Mesenchymal stem cell (in vitro differentiated cells and primary cell): ENCODE measurements at regions not wholly inside any gene's neighbourhood (a gene's known extent, or its start where the extent isn't known, plus 50 kb on each side); places are given as distances from the start of the nearest gene placed in this dataset.
"Not testable (repeated sequence)": the region's sequence is repeated elsewhere in the genome, so short reads cannot be mapped to it uniquely, and the experiment has no call there.

Source experiments
- DNase-seq: peaks from one replicate; pipeline ENCODE4 v3.0.0-alpha.2; 2013
- H2AFZ ChIP-seq: one replicate; pipeline ENCODE4 v1.6.1; 2013; ENCODE audit warnings: low read depth, mild to moderate bottlenecking, control low read depth, inconsistent platforms, low read length, moderate library complexity
- H2AK5ac ChIP-seq: 2 replicates; pipeline ENCODE4 v1.6.1; 2013; ENCODE audit warnings: low read length, moderate library complexity, mild to moderate bottlenecking, inconsistent platforms; ENCODE audit not compliant: severe bottlenecking
- H2BK120ac ChIP-seq: one replicate; pipeline ENCODE4 v1.6.1; 2013; ENCODE audit warnings: low read depth, mild to moderate bottlenecking, inconsistent platforms, low read length, moderate library complexity
- H2BK12ac ChIP-seq, 2 experiments: one replicate each; pipeline ENCODE4 v1.6.1; 2013; ENCODE audit warnings: inconsistent platforms in 2 of 2, low read length in 2 of 2, mild to moderate bottlenecking in 2 of 2, moderate library complexity in 2 of 2, control low read depth in 1 of 2
- H2BK15ac ChIP-seq: one replicate; pipeline ENCODE4 v1.6.1; 2013; ENCODE audit warnings: mild to moderate bottlenecking, low read depth, inconsistent platforms; ENCODE audit not compliant: poor library complexity, severe bottlenecking
- H2BK5ac ChIP-seq: 2 replicates; pipeline ENCODE4 v1.6.1; 2013; ENCODE audit warnings: low read depth, mild to moderate bottlenecking, low read length, control low read depth, inconsistent platforms; ENCODE audit not compliant: poor library complexity, severe bottlenecking
- H3K14ac ChIP-seq, 2 experiments: one replicate each; pipeline ENCODE4 v1.6.1; 2013; ENCODE audit warnings: inconsistent platforms in 2 of 2, low read length in 2 of 2, control low read depth in 1 of 2, mild to moderate bottlenecking in 1 of 2, moderate library complexity in 1 of 2
- H3K18ac ChIP-seq, 2 experiments: one replicate each; pipeline ENCODE4 v1.6.1; 2013; ENCODE audit warnings: inconsistent platforms in 2 of 2, low read length in 2 of 2, control low read depth in 1 of 2, low read depth in 1 of 2, mild to moderate bottlenecking in 1 of 2
- H3K23ac ChIP-seq, 2 experiments: one replicate each; pipeline ENCODE4 v1.6.1; 2013; ENCODE audit warnings: inconsistent platforms in 2 of 2, low read length in 2 of 2, mild to moderate bottlenecking in 2 of 2, moderate library complexity in 2 of 2, control low read depth in 1 of 2
- H3K27ac ChIP-seq: 2 replicates; pipeline ENCODE4 v1.5.1; 2013; ENCODE audit warnings: mild to moderate bottlenecking, moderate library complexity, low read length, control low read depth, inconsistent platforms; ENCODE audit not compliant: poor library complexity, severe bottlenecking
- H3K27me3 ChIP-seq, 2 experiments: 2 replicates each; pipeline versions ENCODE4 v1.6.1 to v1.7.0; 2013; ENCODE audit warnings: low read length in 2 of 2, mild to moderate bottlenecking in 2 of 2, moderate library complexity in 2 of 2, control low read depth in 1 of 2, inconsistent platforms in 1 of 2; ENCODE audit not compliant: control insufficient read depth in 1 of 2, insufficient read depth in 1 of 2
- H3K36me3 ChIP-seq, 2 experiments: 2 replicates each; pipeline versions ENCODE4 v1.6.1 to v1.7.0; 2013; ENCODE audit warnings: low read length in 2 of 2, control low read depth in 1 of 2, inconsistent platforms in 1 of 2, low read depth in 1 of 2, mild to moderate bottlenecking in 1 of 2; ENCODE audit not compliant: insufficient read depth in 2 of 2, control insufficient read depth in 1 of 2
- H3K4ac ChIP-seq, 2 experiments: one replicate each; pipeline ENCODE4 v1.6.1; 2013; ENCODE audit warnings: inconsistent platforms in 2 of 2, low read length in 2 of 2, mild to moderate bottlenecking in 2 of 2, moderate library complexity in 2 of 2, control low read depth in 1 of 2, low read depth in 1 of 2
- H3K4me1 ChIP-seq: 2 replicates; pipeline ENCODE4 v1.6.1; 2013; ENCODE audit warnings: low read depth, low read length, control low read depth; ENCODE audit not compliant: control insufficient read depth, insufficient read depth
- H3K4me2 ChIP-seq: 2 replicates; pipeline ENCODE4 v1.6.1; 2013; ENCODE audit warnings: low read length, mild to moderate bottlenecking, inconsistent platforms; ENCODE audit not compliant: poor library complexity, severe bottlenecking
- H3K4me3 ChIP-seq, 2 experiments: 2 replicates each; pipeline versions ENCODE4 v1.5.1 to v1.7.0; 2013; ENCODE audit warnings: low read length in 2 of 2, mild to moderate bottlenecking in 2 of 2, control low read depth in 1 of 2, low read depth in 1 of 2; ENCODE audit not compliant: insufficient read depth in 1 of 2
- H3K79me1 ChIP-seq: replicated peaks from 2 replicates; pipeline ENCODE4 v1.6.1; 2013; ENCODE audit warnings: mild to moderate bottlenecking, control low read depth, low read length, inconsistent platforms; ENCODE audit not compliant: poor library complexity, severe bottlenecking
- H3K9ac ChIP-seq: 2 replicates; pipeline ENCODE4 v1.7.0; 2013; ENCODE audit warnings: mild to moderate bottlenecking, low read length, moderate library complexity
- H3K9me3 ChIP-seq: 2 replicates; pipeline ENCODE4 v1.7.0; 2013; ENCODE audit warnings: mild to moderate bottlenecking, low read length; ENCODE audit not compliant: control insufficient read depth
- H4K8ac ChIP-seq: one replicate; pipeline ENCODE4 v1.6.1; 2013; ENCODE audit warnings: inconsistent platforms, mild to moderate bottlenecking, low read length, moderate library complexity
- H4K91ac ChIP-seq: one replicate; pipeline ENCODE4 v1.6.1; 2013; ENCODE audit warnings: mild to moderate bottlenecking, low read length, inconsistent platforms
- WGBS: methylation state at CpG from one replicate; pipeline ENCODE4 v1.1.7; 2013; ENCODE audit warnings: mixed read lengths; 5-methylcytosine and 5-hydroxymethylcytosine counted together

GRCh38 chr13:63274772-63275171 is 1859.1 kb upstream of the PCDH20 start:
- 78% methylated on average over 1 of the region's 1 CpG for WGBS
- peaks cover 22% of the 10 kb centered on the region for H3K9me3 ChIP-seq
- H3K18ac ChIP-seq, result no peak overlapping the region
- no peak overlapping the region for H2AFZ ChIP-seq
- H2BK12ac ChIP-seq, result no peak overlapping the region
- H2BK120ac ChIP-seq, result no peak overlapping the region
- no peak overlapping the region for H3K4me3 ChIP-seq
- no peak overlapping the region for H2BK15ac ChIP-seq
- H3K27me3 ChIP-seq, result no peaks in the 10 kb centered on the region
- H3K36me3 ChIP-seq, result no peaks in the 10 kb centered on the region
- H2AK5ac ChIP-seq, result no peak overlapping the region
- no peak for DNase-seq
- no peaks in the 10 kb centered on the region for H3K4me1 ChIP-seq
- H3K27ac ChIP-seq, result no peak overlapping the region
- no peak overlapping the region for H4K8ac ChIP-seq
- H2BK5ac ChIP-seq, result no peak overlapping the region
- H3K4ac ChIP-seq, result no peak overlapping the region
- H3K79me1 ChIP-seq, result no peaks in the 10 kb centered on the region
- no peak overlapping the region for H3K4me2 ChIP-seq
- H3K14ac ChIP-seq, result no peak overlapping the region
- H3K9ac ChIP-seq, result no peak overlapping the region
- H4K91ac ChIP-seq, result no peak overlapping the region
- no peak overlapping the region for H3K23ac ChIP-seq

- H2AK5ac ChIP-seq, result no peak overlapping the region
- H3K23ac ChIP-seq, result no peak overlapping the region
- H3K27ac ChIP-seq, result no peak overlapping the region
- no peaks in the 10 kb centered on the region for H3K27me3 ChIP-seq
- H3K9me3 ChIP-seq, result no peaks in the 10 kb centered on the region
- no peak overlapping the region for H2BK5ac ChIP-seq
- H4K8ac ChIP-seq, result no peak overlapping the region
- H3K18ac ChIP-seq, result peak overlapping the region in 1 of 2 experiments; percentile 52
- H3K79me1 ChIP-seq, result no peaks in the 10 kb centered on the region
- no peaks in the 10 kb centered on the region for H3K36me3 ChIP-seq
- H3K4me2 ChIP-seq, result no peak overlapping the region
- no peak overlapping the region for H2AFZ ChIP-seq
- DNase-seq, result peak; percentile 2
- no peak overlapping the region for H2BK15ac ChIP-seq
- H2BK120ac ChIP-seq, result no peak overlapping the region
- WGBS, result 66% methylated on average over 9 of the region's 9 CpGs
- no peak overlapping the region for H3K4ac ChIP-seq
- H3K9ac ChIP-seq, result no peak overlapping the region
- peak overlapping the region in 1 of 2 experiments; percentile 39 for H2BK12ac ChIP-seq
- no peaks in the 10 kb centered on the region for H3K4me1 ChIP-seq
- H3K4me3 ChIP-seq, result no peak overlapping the region
- no peak overlapping the region for H4K91ac ChIP-seq
- no peak overlapping the region for H3K14ac ChIP-seq
Observed at GRCh38 chr13:63249411-63250187, 1834.0 kb upstream of the PCDH20 start.

- not testable (repeated sequence) for H3K9ac ChIP-seq, H3K18ac ChIP-seq, H4K8ac ChIP-seq, H2BK5ac ChIP-seq, H3K4me2 ChIP-seq, H3K9me3 ChIP-seq, H2AK5ac ChIP-seq, DNase-seq, H3K27ac ChIP-seq, H3K23ac ChIP-seq, H4K91ac ChIP-seq, H3K14ac ChIP-seq, H3K36me3 ChIP-seq, H3K4ac ChIP-seq, H2BK120ac ChIP-seq, H2AFZ ChIP-seq, H3K27me3 ChIP-seq, H3K79me1 ChIP-seq, H2BK15ac ChIP-seq, H3K4me3 ChIP-seq, H2BK12ac ChIP-seq, H3K4me1 ChIP-seq
- 95% methylated on average over 13 of the region's 15 CpGs for WGBS
Observed at GRCh38 chr13:63236667-63237396, 1821.2 kb upstream of the PCDH20 start.

GRCh38 chr13:63218596-63218995 is 1802.9 kb upstream of the PCDH20 start:
- H3K79me1 ChIP-seq, H4K8ac ChIP-seq, H2BK5ac ChIP-seq, H3K23ac ChIP-seq, H2BK120ac ChIP-seq, H3K4me1 ChIP-seq, H3K4me3 ChIP-seq, H2BK15ac ChIP-seq, H3K36me3 ChIP-seq, DNase-seq, H3K9me3 ChIP-seq, H3K4me2 ChIP-seq, H3K4ac ChIP-seq, H3K27me3 ChIP-seq, H2AK5ac ChIP-seq, H3K18ac ChIP-seq, H3K14ac ChIP-seq, H2BK12ac ChIP-seq, H4K91ac ChIP-seq, H2AFZ ChIP-seq, H3K27ac ChIP-seq, H3K9ac ChIP-seq: not testable (repeated sequence)
- 80% methylated on average over 2 of the region's 3 CpGs for WGBS
